ENCODE measurements at regions not wholly inside any gene's neighbourhood (a gene's known extent, or its start where the extent isn't known, plus 50 kb on each side); places are given as distances from the start of the nearest gene placed in this dataset.

- TF ChIP-seq CTCF (conservative IDR thresholded peaks at IDR 0.05) (no peak), EZH2 (IDR thresholded peaks at IDR 0.05; ENCODE audit: low read depth) (no peak)
Measured at GRCh38 chr4:124958847-124959246, 246.3 kb upstream of the ANKRD50 start.
